Thyroid gland (tissue), 4 donors: ENCODE measurements at regions not wholly inside any gene's neighbourhood (a gene's known extent, or its start where the extent isn't known, plus 50 kb on each side); places are given as distances from the start of the nearest gene placed in this dataset.

Experiments used
- DNase-seq, 2 donors: peaks; one replicate each; pipeline ENCODE4 v3.0.0-alpha.2; 2019
- H3K27ac ChIP-seq, 3 donors: fragments of 200-600 bp; sonication (generic); 1 replicate in 2 of 3; 2 replicates in 1 of 3; pipeline ENCODE4 v1.5.1; 2016 to 2019; ENCODE audit warnings: mild to moderate bottlenecking in 1 of 3, moderate library complexity in 1 of 3
- H3K27me3 ChIP-seq: fragments of 200-600 bp; sonication (generic); one replicate; pipeline ENCODE4 v1.5.1; 2019
- H3K36me3 ChIP-seq, 2 donors: fragments of 200-600 bp; sonication (generic); one replicate each; pipeline ENCODE4 v1.5.1; 2016 to 2019
- H3K4me1 ChIP-seq, 2 donors: fragments of 200-600 bp; sonication (generic); one replicate each; pipeline ENCODE4 v1.5.1; 2017 to 2019
- H3K4me3 ChIP-seq, 3 donors: fragments of 200-600 bp; sonication (generic); replicated peaks in 1 of 3; 1 replicate in 2 of 3; 2 replicates in 1 of 3; pipeline ENCODE4 v1.5.1; 2016; ENCODE audit warnings: mild to moderate bottlenecking in 1 of 3
- H3K9me3 ChIP-seq: fragments of 200-600 bp; sonication (generic); one replicate; pipeline ENCODE4 v1.5.1; 2017
- CTCF ChIP-seq, 6 experiments: fragments of 200-600 bp in 3 of 6; fragments of 450-650 bp in 3 of 6; sonication (generic) in 3 of 6; IDR thresholded peaks; one replicate each; pipeline ENCODE4 v1.5.1; 2016 to 2019; ENCODE audit warnings: antibody characterized with exemption in 6 of 6, mild to moderate bottlenecking in 2 of 6, inconsistent platforms in 1 of 6, moderate library complexity in 1 of 6
- POLR2A ChIP-seq, 2 donors: fragments of 450-650 bp; IDR thresholded peaks; one replicate each; pipeline ENCODE4 v1.6.1; 2017; ENCODE audit warnings: antibody characterized with exemption in 2 of 2, mild to moderate bottlenecking in 2 of 2, moderate library complexity in 1 of 2
- WGBS, 2 donors: methylation state at CpG; one replicate each; pipeline ENCODE4 v1.1.5; 2017; 5-methylcytosine and 5-hydroxymethylcytosine counted together
- intact Hi-C: fragments of 100-400 bp; cut with DNase I; formaldehyde crosslinking; loops from one replicate; pipeline ENCODE4 v1.15.1; 2023

- DNase-seq: no peak
- no peaks in the 10 kb centered on the region for H3K36me3 ChIP-seq
- no peaks in the 10 kb centered on the region for H3K27me3 ChIP-seq
- intact Hi-C loops: no loop called here
- 52% methylated on average over 2 of the region's 2 CpGs for WGBS, 2 donors
- H3K4me3 ChIP-seq: no peak overlapping the region
- H3K9me3 ChIP-seq: no peaks in the 10 kb centered on the region
- no peak for TF ChIP-seq POLR2A (IDR thresholded peaks at IDR 0.05)
- no peaks in the 10 kb centered on the region for H3K4me1 ChIP-seq
- no peak overlapping the region for H3K27ac ChIP-seq
Measured at GRCh38 chr9:26579056-26579455, 313.5 kb downstream of the CAAP1 start.

DNA sequence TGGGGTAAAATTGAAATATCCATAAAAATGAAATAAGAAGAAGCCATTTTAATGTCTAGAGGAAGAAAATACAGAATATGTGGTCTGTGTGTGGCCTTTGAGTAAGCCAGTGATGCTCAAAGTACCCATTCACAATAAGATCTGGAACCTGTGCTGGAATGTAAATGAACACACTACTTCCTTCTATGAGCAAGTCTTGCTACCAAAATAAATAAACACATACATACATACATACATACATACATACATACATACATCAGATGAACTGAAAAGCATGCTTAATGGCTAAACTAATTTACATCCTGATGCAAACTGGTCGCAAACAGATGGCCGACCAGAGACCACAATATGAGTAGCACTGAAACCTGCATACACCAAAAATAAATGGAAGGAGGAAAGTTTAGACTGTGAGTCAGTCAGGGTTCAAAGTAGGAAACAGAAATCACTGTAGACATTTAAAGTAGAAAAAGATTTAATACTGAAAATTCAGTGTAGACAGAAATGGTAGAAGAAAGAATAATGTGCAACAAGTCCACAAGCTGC, 317.6 kb downstream of the CAAP1 start:
- Histone ChIP-seq H3K4me1 (no peaks in the 10 kb centered on the region), H3K27ac (no peak overlapping the region), H3K9me3 (no peaks in the 10 kb centered on the region), H3K4me3 (no peak overlapping the region), H3K27me3 (no peaks in the 10 kb centered on the region), H3K36me3 (no peaks in the 10 kb centered on the region)
- TF ChIP-seq POLR2A (IDR thresholded peaks at IDR 0.05) (no peak), CTCF (IDR thresholded peaks at IDR 0.05) (no peak)
- 98 to 100% methylated on average over 2 of the region's 2 CpGs for WGBS, 2 donors
- intact Hi-C loops: no loop called here
- DNase-seq: no peak

- H3K27ac ChIP-seq: no peak overlapping the region
- no peak overlapping the region for H3K4me3 ChIP-seq
- WGBS, 2 donors: 80 to 85% methylated on average over 2 of the region's 2 CpGs
- no peaks in the 10 kb centered on the region for H3K27me3 ChIP-seq
- no peak for DNase-seq
- intact Hi-C loops: no loop called here
- no peak for TF ChIP-seq POLR2A (IDR thresholded peaks at IDR 0.05)
- no peak for TF ChIP-seq CTCF (IDR thresholded peaks at IDR 0.05)
- no peaks in the 10 kb centered on the region for H3K4me1 ChIP-seq
- no peaks in the 10 kb centered on the region for H3K36me3 ChIP-seq
- no peaks in the 10 kb centered on the region for H3K9me3 ChIP-seq
Measured at GRCh38 chr9:26574256-26574655, 318.3 kb downstream of the CAAP1 start.

GRCh38 chr9:26567976-26568375, 324.6 kb downstream of the CAAP1 start:
- no peak overlapping the region for H3K27ac ChIP-seq
- no peaks in the 10 kb centered on the region for H3K27me3 ChIP-seq
- H3K4me3 ChIP-seq: no peak overlapping the region
- no peaks in the 10 kb centered on the region for H3K9me3 ChIP-seq
- no peak for DNase-seq
- intact Hi-C loops: no loop called here
- TF ChIP-seq POLR2A (IDR thresholded peaks at IDR 0.05) (no peak), CTCF (IDR thresholded peaks at IDR 0.05) (no peak)
- 87 to 88% methylated on average over 2 of the region's 2 CpGs for WGBS, 2 donors
- H3K4me1 ChIP-seq: no peaks in the 10 kb centered on the region
- H3K36me3 ChIP-seq: no peaks in the 10 kb centered on the region

DNA sequence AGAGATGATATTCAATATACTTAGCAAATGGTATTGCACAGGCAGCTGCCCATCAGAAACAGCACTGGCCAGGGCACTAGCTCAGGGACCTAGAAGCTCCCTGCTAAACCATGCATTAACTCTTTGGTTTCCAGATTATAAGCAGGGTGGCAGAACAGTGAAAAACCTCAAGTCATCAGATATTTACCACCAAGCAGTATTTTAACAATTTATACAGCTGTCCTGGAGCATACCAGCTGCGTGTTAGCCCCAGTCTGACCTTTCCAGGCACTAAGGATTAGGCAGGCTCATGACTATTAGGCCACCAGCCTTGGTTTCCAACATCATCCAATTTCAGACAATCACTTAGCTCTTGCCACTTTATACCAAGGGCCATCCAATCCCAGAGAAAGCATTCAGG, 326.5 kb downstream of the CAAP1 start:
- no peaks in the 10 kb centered on the region for H3K27me3 ChIP-seq
- no peak overlapping the region for H3K27ac ChIP-seq
- intact Hi-C loops: no loop called here
- no peaks in the 10 kb centered on the region for H3K36me3 ChIP-seq
- H3K9me3 ChIP-seq: no peaks in the 10 kb centered on the region
- no peaks in the 10 kb centered on the region for H3K4me1 ChIP-seq
- TF ChIP-seq POLR2A (IDR thresholded peaks at IDR 0.05) (no peak), CTCF (IDR thresholded peaks at IDR 0.05) (no peak)
- no peak for DNase-seq
- WGBS, 2 donors: 70 to 88% methylated on average over 1 of the region's 1 CpG
- H3K4me3 ChIP-seq: no peak overlapping the region

DNA sequence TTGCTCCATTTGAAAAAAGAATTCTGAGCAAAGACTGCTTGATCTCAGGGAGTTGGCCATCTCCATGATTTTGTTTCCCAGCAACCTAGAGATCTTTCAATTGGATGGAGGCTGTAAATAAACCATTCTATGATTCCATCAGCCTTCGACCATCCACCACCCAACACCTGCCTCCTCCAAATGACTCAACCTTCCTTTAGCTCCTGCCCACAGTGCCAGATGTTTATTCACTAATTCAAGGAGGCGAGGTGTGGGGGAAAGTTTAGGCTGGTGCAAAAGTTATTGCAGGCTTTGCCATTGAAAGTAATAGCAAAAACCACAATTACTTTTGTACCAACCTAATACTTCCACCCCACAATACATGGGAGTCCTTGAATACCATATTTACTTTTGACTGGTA, 327.5 kb downstream of the CAAP1 start:
- DNase-seq: no peak
- WGBS, 2 donors: 89 to 95% methylated on average over 2 of the region's 2 CpGs
- Histone ChIP-seq H3K4me3 (no peak overlapping the region), H3K4me1 (no peaks in the 10 kb centered on the region), H3K27me3 (no peaks in the 10 kb centered on the region), H3K27ac (no peak overlapping the region), H3K9me3 (no peaks in the 10 kb centered on the region), H3K36me3 (no peaks in the 10 kb centered on the region)
- intact Hi-C loops: no loop called here
- TF ChIP-seq CTCF (IDR thresholded peaks at IDR 0.05) (no peak), POLR2A (IDR thresholded peaks at IDR 0.05) (no peak)
